ENCODE measurements at regions not wholly inside any gene's neighbourhood (a gene's known extent, or its start where the extent isn't known, plus 50 kb on each side); places are given as distances from the start of the nearest gene placed in this dataset.
"Not testable (repeated sequence)": the region's sequence is repeated elsewhere in the genome, so short reads cannot be mapped to it uniquely, and the experiment has no call there.

DNA sequence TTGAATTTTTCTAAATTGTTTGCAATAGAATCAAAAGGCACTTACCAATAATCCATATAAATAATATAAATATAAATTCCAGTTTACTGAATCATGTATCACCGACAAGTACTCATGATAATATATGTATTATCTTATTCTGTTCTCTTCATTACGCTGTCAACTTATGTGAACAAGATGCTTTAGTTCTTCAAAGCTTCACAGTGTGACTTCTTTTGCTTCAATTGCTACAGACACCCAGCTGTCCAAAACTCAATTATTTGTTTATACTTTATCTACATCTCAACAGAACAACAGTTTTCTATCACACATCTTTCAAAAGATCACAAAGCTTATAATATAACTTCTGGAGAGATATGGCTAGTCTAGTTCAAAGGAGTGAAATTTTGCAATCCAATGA is 1499.9 kb upstream of the PCDH10 start:
- Histone ChIP-seq H3K4me2 (ENCODE audit: insufficient read depth, low read length) (no peak overlapping the region), H3K27me3 (ENCODE audit: insufficient read depth, low read length, poor library complexity) (no peaks in the 10 kb centered on the region), H3K4me1 (ENCODE audit: insufficient read depth, low read length) (no peaks in the 10 kb centered on the region), H4K20me1 (ENCODE audit: insufficient read depth, low read length) (no peaks in the 10 kb centered on the region), H3K9ac (ENCODE audit: low read depth, low read length) (no peak overlapping the region), H3K27ac (ENCODE audit: low read length) (no peak overlapping the region), H2AFZ (ENCODE audit: low read depth, low read length) (no peak overlapping the region), H3K9me3 (ENCODE audit: insufficient read depth, low read length, severe bottlenecking) (no peaks in the 10 kb centered on the region), H3K36me3 (ENCODE audit: insufficient read depth, low read length) (no peaks in the 10 kb centered on the region), H3K79me2 (ENCODE audit: insufficient read depth, low read length) (no peaks in the 10 kb centered on the region), H3K4me3 (ENCODE audit: low read depth in 1 of 2, low read length in 2 of 2) (no peak overlapping the region)
- DNase-seq (no peak), ATAC-seq (ENCODE audit: insufficient read depth, low read depth) (no peak)
- TF ChIP-seq EZH2 (IDR thresholded peaks at IDR 0.05; ENCODE audit: borderline replicate concordance, low read depth, low read length, severe bottlenecking): no peak
- TF ChIP-seq, protein P1, sequence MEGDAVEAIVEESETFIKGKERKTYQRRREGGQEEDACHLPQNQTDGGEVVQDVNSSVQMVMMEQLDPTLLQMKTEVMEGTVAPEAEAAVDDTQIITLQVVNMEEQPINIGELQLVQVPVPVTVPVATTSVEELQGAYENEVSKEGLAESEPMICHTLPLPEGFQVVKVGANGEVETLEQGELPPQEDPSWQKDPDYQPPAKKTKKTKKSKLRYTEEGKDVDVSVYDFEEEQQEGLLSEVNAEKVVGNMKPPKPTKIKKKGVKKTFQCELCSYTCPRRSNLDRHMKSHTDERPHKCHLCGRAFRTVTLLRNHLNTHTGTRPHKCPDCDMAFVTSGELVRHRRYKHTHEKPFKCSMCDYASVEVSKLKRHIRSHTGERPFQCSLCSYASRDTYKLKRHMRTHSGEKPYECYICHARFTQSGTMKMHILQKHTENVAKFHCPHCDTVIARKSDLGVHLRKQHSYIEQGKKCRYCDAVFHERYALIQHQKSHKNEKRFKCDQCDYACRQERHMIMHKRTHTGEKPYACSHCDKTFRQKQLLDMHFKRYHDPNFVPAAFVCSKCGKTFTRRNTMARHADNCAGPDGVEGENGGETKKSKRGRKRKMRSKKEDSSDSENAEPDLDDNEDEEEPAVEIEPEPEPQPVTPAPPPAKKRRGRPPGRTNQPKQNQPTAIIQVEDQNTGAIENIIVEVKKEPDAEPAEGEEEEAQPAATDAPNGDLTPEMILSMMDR (IDR thresholded peaks at IDR 0.05; ENCODE audit: borderline replicate concordance, extremely low read depth, low read length, poor library complexity, severe bottlenecking): no peak

DNA sequence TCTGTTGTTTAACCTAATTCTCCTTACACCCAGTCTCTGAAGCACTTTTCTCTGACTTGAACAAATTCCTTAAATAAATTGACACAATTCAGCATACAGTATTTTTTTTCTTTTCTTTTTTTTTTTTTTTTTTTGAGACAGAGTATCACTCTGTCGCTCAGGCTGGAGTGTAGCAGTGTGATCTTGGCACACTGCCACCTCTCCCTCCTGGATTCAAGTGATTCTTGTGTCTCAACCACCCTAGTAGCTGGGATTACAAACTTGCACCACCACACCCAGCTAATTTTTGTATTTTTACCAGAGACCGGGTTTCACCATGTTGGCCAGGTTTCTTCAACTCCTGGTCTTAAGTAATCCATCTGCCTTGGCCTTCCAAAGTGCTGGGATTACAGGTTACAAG is 1498.1 kb upstream of the PCDH10 start:
- DNase-seq (no peak), ATAC-seq (ENCODE audit: insufficient read depth, low read depth) (no peak)
- no peaks in the 10 kb centered on the region for H3K79me2 ChIP-seq (ENCODE audit: insufficient read depth, low read length)
- no peaks in the 10 kb centered on the region for H4K20me1 ChIP-seq (ENCODE audit: insufficient read depth, low read length)
- H3K9ac ChIP-seq (ENCODE audit: low read depth, low read length): no peak overlapping the region
- TF ChIP-seq, protein P1 (IDR thresholded peaks at IDR 0.05; ENCODE audit: borderline replicate concordance, extremely low read depth, low read length, poor library complexity, severe bottlenecking): no peak
- TF ChIP-seq EZH2 (IDR thresholded peaks at IDR 0.05; ENCODE audit: borderline replicate concordance, low read depth, low read length, severe bottlenecking): no peak
- H3K27ac ChIP-seq (ENCODE audit: low read length): no peak overlapping the region
- no peak overlapping the region for H3K4me2 ChIP-seq (ENCODE audit: insufficient read depth, low read length)
- no peaks in the 10 kb centered on the region for H3K9me3 ChIP-seq (ENCODE audit: insufficient read depth, low read length, severe bottlenecking)
- no peaks in the 10 kb centered on the region for H3K36me3 ChIP-seq (ENCODE audit: insufficient read depth, low read length)
- no peak overlapping the region for H3K4me3 ChIP-seq (ENCODE audit: low read depth in 1 of 2, low read length in 2 of 2)
- H3K4me1 ChIP-seq (ENCODE audit: insufficient read depth, low read length): no peaks in the 10 kb centered on the region
- no peaks in the 10 kb centered on the region for H3K27me3 ChIP-seq (ENCODE audit: insufficient read depth, low read length, poor library complexity)
- no peak overlapping the region for H2AFZ ChIP-seq (ENCODE audit: low read depth, low read length)

DNA sequence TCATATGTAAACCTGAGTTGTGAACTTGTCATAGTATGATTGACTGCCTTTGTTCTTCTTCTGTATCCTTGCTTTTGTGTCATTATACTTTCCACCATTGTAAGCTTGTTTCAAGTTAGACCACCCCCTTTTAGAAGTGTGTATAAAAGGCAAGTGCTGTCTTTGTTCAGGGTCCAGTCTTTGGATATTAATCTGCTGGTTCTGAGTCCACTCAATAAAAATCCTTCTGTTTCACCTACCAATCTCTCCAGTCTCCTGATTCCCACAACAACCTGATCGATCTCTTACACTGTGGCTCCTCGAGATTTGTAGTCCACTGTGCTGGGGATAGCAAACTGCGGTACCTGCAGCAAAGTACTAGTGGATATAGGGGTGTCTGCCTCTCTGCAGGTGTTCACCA is 1465.8 kb upstream of the PCDH10 start:
- H3K79me2 ChIP-seq (ENCODE audit: insufficient read depth, low read length); DNase-seq; H3K4me3 ChIP-seq (ENCODE audit: low read depth in 1 of 2, low read length in 2 of 2); H3K27me3 ChIP-seq (ENCODE audit: insufficient read depth, low read length, poor library complexity); H3K27ac ChIP-seq (ENCODE audit: low read length); H2AFZ ChIP-seq (ENCODE audit: low read depth, low read length); ATAC-seq (ENCODE audit: insufficient read depth, low read depth); H3K4me2 ChIP-seq (ENCODE audit: insufficient read depth, low read length); H4K20me1 ChIP-seq (ENCODE audit: insufficient read depth, low read length); H3K36me3 ChIP-seq (ENCODE audit: insufficient read depth, low read length); H3K4me1 ChIP-seq (ENCODE audit: insufficient read depth, low read length); H3K9ac ChIP-seq (ENCODE audit: low read depth, low read length): not testable (repeated sequence)
- H3K9me3 ChIP-seq (ENCODE audit: insufficient read depth, low read length, severe bottlenecking): peaks cover 26% of the 10 kb centered on the region

DNA sequence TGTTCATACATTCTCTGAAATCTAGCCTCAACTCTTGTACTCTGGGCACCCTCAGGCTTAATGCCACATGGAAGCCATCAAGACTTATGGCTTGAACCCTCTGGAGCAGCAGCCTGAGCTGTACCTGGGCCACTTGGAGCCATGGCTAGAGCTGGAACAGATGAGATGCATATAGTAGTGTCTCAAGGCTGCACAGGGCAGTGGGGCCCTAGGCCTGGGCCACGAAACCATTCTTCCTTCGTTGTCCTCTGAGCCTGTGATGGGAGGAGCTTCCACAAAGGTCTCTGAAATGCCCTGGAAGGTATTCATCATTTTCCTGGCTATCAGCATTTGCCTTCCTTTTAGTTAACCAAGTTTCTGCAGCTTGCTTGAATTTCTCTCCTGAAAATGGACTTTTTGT is 1427.2 kb upstream of the PCDH10 start:
- no peak overlapping the region for H3K9ac ChIP-seq (ENCODE audit: low read depth, low read length)
- TF ChIP-seq EZH2 (IDR thresholded peaks at IDR 0.05; ENCODE audit: borderline replicate concordance, low read depth, low read length, severe bottlenecking): no peak
- TF ChIP-seq, protein P1 (IDR thresholded peaks at IDR 0.05; ENCODE audit: borderline replicate concordance, extremely low read depth, low read length, poor library complexity, severe bottlenecking): no peak
- H3K27me3 ChIP-seq (ENCODE audit: insufficient read depth, low read length, poor library complexity): no peaks in the 10 kb centered on the region
- ATAC-seq (ENCODE audit: insufficient read depth, low read depth) (no peak), DNase-seq (no peak)
- no peaks in the 10 kb centered on the region for H4K20me1 ChIP-seq (ENCODE audit: insufficient read depth, low read length)
- H3K4me3 ChIP-seq (ENCODE audit: low read depth in 1 of 2, low read length in 2 of 2): no peak overlapping the region
- no peak overlapping the region for H3K27ac ChIP-seq (ENCODE audit: low read length)
- H3K9me3 ChIP-seq (ENCODE audit: insufficient read depth, low read length, severe bottlenecking): peaks cover 7% of the 10 kb centered on the region
- no peaks in the 10 kb centered on the region for H3K36me3 ChIP-seq (ENCODE audit: insufficient read depth, low read length)
- H3K4me1 ChIP-seq (ENCODE audit: insufficient read depth, low read length): no peaks in the 10 kb centered on the region
- H2AFZ ChIP-seq (ENCODE audit: low read depth, low read length): peak overlapping the region; percentile 13; the same call in 1 of the 2 replicates
- no peaks in the 10 kb centered on the region for H3K79me2 ChIP-seq (ENCODE audit: insufficient read depth, low read length)
- no peak overlapping the region for H3K4me2 ChIP-seq (ENCODE audit: insufficient read depth, low read length)

DNA sequence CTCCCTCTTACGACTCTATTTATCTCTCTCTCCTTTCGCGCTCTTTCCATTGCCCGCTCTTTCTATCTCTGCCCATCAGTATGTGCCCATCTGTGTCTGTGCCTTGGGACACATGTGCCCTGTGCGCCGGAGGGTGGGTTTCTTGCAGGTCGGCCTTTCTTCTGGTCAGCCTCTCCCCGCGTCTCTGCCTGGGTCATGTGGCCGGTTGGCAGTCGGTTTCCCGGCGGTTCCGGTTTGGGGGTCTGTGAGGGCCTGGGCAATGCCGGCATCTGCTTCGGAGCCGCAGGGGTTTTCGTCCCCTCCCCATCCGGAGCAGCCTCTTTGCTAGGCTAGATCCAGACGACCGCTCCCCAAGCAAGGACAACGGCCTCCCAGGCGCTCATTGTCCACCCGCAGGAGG is 1426.0 kb upstream of the PCDH10 start:
- H3K27ac ChIP-seq (ENCODE audit: low read length); ATAC-seq (ENCODE audit: insufficient read depth, low read depth); H3K9ac ChIP-seq (ENCODE audit: low read depth, low read length): not testable (repeated sequence)

DNA sequence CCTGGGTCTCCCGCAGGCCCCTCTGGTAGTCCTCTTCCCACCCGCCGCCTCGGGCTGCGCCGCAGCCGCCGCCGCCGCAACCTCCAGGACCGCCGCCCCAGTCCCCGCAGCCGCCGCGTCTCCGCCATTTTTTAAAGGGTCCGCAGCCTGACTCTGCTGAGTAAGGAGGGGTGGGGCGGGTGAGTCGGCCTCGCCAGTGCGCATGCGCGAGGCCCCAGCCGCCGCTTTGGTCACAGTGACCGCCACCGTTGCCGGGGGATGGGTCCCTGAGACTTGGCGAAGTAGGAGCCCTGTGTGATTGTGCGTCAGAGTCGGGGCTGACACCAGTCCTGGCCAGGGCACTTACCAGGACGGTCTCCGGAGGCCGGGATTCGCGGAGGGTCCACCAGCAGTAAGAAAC is 1424.2 kb upstream of the PCDH10 start:
- peak; percentile 37 for DNase-seq
- H3K4me3 ChIP-seq (ENCODE audit: low read depth in 1 of 2, low read length in 2 of 2): peak overlapping the region in 1 of 2 experiments; percentile 46; a peak in 1 of 4 replicates

More for the DNA sequence above, 1426.0 kb upstream of the PCDH10 start:
- not testable (repeated sequence) for H2AFZ ChIP-seq (ENCODE audit: low read depth, low read length); H3K4me2 ChIP-seq (ENCODE audit: insufficient read depth, low read length); H3K79me2 ChIP-seq (ENCODE audit: insufficient read depth, low read length); H4K20me1 ChIP-seq (ENCODE audit: insufficient read depth, low read length); H3K4me1 ChIP-seq (ENCODE audit: insufficient read depth, low read length); H3K36me3 ChIP-seq (ENCODE audit: insufficient read depth, low read length); H3K4me3 ChIP-seq (ENCODE audit: low read depth in 1 of 2, low read length in 2 of 2); DNase-seq; H3K27me3 ChIP-seq (ENCODE audit: insufficient read depth, low read length, poor library complexity); H3K9me3 ChIP-seq (ENCODE audit: insufficient read depth, low read length, severe bottlenecking)

More for the DNA sequence above, 1424.2 kb upstream of the PCDH10 start:
- not testable (repeated sequence) for H3K9ac ChIP-seq (ENCODE audit: low read depth, low read length); H3K27me3 ChIP-seq (ENCODE audit: insufficient read depth, low read length, poor library complexity); H3K4me1 ChIP-seq (ENCODE audit: insufficient read depth, low read length); H3K27ac ChIP-seq (ENCODE audit: low read length); ATAC-seq (ENCODE audit: insufficient read depth, low read depth); H3K79me2 ChIP-seq (ENCODE audit: insufficient read depth, low read length); H3K9me3 ChIP-seq (ENCODE audit: insufficient read depth, low read length, severe bottlenecking); H3K36me3 ChIP-seq (ENCODE audit: insufficient read depth, low read length); H3K4me2 ChIP-seq (ENCODE audit: insufficient read depth, low read length); H4K20me1 ChIP-seq (ENCODE audit: insufficient read depth, low read length); H2AFZ ChIP-seq (ENCODE audit: low read depth, low read length)

Measured in DND-41 (cell line).